Peyer's patch (tissue), 4 donors: ENCODE measurements at regions not wholly inside any gene's neighbourhood (a gene's known extent, or its start where the extent isn't known, plus 50 kb on each side); places are given as distances from the start of the nearest gene placed in this dataset.

Source experiments
- DNase-seq, 3 donors: peaks; one replicate each; pipeline ENCODE4 v3.0.0-alpha.2; 2017 to 2019
- H3K27ac ChIP-seq, 4 donors: fragments of 200-600 bp; sonication (generic); one replicate each; pipeline ENCODE4 v1.5.1; 2016 to 2019
- H3K27me3 ChIP-seq, 2 donors: fragments of 200-600 bp; sonication (generic); one replicate each; pipeline ENCODE4 v1.5.1; 2019
- H3K36me3 ChIP-seq, 3 donors: fragments of 200-600 bp; sonication (generic); one replicate each; pipeline ENCODE4 v1.5.1; 2016 to 2019
- H3K4me1 ChIP-seq, 4 donors: fragments of 200-600 bp; sonication (generic); one replicate each; pipeline ENCODE4 v1.5.1; 2016 to 2019
- H3K4me3 ChIP-seq, 4 donors: fragments of 200-600 bp; sonication (generic); 1 replicate in 3 of 4; 2 replicates in 1 of 4; pipeline ENCODE4 v1.5.1; 2016 to 2019; ENCODE audit warnings: mild to moderate bottlenecking in 1 of 4
- H3K9me3 ChIP-seq, 4 donors: fragments of 200-600 bp; sonication (generic); one replicate each; pipeline ENCODE4 v1.5.1; 2016 to 2019; ENCODE audit warnings: mild to moderate bottlenecking in 1 of 4
- POLR2A ChIP-seq, 2 donors: fragments of 450-650 bp; IDR thresholded peaks; one replicate each; pipeline ENCODE4 v1.5.1; 2017; ENCODE audit warnings: antibody characterized with exemption in 2 of 2, mild to moderate bottlenecking in 2 of 2, moderate library complexity in 2 of 2
- TF ChIP-seq, protein P1 (sequence below), 6 experiments: fragments of 450-650 bp in 4 of 6; fragments of 200-600 bp in 2 of 6; sonication (generic) in 1 of 6; IDR thresholded peaks; one replicate each; pipeline ENCODE4 v1.5.1; 2017 to 2019; ENCODE audit warnings: antibody characterized with exemption in 6 of 6, mild to moderate bottlenecking in 3 of 6, moderate library complexity in 1 of 6

DNA sequence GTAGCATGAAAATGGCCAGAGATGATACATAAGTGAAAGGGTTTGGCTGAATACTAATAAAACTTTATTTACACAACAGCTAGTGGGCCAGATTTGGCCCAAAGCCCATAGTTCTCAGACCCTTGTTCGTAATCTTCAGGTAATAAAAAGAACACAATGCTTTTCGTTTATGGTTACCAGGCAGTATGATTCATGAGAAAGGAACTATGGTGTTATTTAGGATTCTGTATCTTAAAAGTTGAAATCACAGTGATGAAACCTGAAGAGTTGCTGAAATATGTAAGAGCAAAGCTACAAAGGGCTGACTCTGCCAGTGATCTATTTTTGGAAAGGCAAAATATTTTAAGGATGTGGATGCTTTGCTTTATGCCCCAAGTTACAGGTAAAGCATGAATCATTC is 192.7 kb downstream of the SMC2 start:
- TF ChIP-seq, protein P1, sequence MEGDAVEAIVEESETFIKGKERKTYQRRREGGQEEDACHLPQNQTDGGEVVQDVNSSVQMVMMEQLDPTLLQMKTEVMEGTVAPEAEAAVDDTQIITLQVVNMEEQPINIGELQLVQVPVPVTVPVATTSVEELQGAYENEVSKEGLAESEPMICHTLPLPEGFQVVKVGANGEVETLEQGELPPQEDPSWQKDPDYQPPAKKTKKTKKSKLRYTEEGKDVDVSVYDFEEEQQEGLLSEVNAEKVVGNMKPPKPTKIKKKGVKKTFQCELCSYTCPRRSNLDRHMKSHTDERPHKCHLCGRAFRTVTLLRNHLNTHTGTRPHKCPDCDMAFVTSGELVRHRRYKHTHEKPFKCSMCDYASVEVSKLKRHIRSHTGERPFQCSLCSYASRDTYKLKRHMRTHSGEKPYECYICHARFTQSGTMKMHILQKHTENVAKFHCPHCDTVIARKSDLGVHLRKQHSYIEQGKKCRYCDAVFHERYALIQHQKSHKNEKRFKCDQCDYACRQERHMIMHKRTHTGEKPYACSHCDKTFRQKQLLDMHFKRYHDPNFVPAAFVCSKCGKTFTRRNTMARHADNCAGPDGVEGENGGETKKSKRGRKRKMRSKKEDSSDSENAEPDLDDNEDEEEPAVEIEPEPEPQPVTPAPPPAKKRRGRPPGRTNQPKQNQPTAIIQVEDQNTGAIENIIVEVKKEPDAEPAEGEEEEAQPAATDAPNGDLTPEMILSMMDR (IDR thresholded peaks at IDR 0.05), result no peak
- TF ChIP-seq POLR2A (IDR thresholded peaks at IDR 0.05), result no peak
- H3K27ac ChIP-seq, result no peak overlapping the region
- no peaks in the 10 kb centered on the region for H3K36me3 ChIP-seq
- H3K27me3 ChIP-seq, result no peaks in the 10 kb centered on the region
- no peaks in the 10 kb centered on the region for H3K9me3 ChIP-seq
- H3K4me1 ChIP-seq, result no peaks in the 10 kb centered on the region
- no peak overlapping the region for H3K4me3 ChIP-seq
- DNase-seq, result no peak

DNA sequence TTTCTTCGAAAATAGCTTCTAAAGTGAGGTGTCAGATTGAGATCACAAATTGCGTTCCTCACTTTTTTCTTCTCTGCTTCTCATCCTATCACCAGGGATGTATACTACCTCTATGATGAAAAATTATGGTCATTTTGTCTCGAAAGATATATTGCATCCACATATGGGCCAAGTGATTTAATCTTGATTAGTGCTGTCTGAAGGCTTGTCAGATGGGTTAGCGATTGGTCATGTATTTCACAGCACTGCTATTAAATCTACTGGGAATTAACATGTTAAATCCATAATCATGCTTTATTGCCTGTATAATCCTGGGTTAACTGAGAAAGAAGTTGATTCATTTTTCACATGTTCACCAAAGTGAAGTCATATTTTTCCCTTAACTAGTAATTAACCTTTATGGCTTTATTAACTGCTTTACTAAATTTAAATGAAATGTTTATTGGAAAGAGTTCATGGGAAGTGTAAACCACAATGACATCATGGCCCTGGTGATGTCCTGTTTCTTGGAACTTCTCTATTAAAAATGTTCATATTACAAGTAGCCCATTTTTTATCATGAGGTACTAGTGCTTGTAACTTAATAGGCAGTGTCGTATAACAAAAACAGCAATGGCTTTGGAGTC is 193.3 kb downstream of the SMC2 start:
- TF ChIP-seq POLR2A (IDR thresholded peaks at IDR 0.05), result no peak
- TF ChIP-seq, protein P1 (IDR thresholded peaks at IDR 0.05), result no peak
- no peak overlapping the region for H3K27ac ChIP-seq
- no peaks in the 10 kb centered on the region for H3K36me3 ChIP-seq
- no peaks in the 10 kb centered on the region for H3K4me1 ChIP-seq
- H3K9me3 ChIP-seq, result no peaks in the 10 kb centered on the region
- H3K4me3 ChIP-seq, result no peak overlapping the region
- no peak for DNase-seq
- no peaks in the 10 kb centered on the region for H3K27me3 ChIP-seq

DNA sequence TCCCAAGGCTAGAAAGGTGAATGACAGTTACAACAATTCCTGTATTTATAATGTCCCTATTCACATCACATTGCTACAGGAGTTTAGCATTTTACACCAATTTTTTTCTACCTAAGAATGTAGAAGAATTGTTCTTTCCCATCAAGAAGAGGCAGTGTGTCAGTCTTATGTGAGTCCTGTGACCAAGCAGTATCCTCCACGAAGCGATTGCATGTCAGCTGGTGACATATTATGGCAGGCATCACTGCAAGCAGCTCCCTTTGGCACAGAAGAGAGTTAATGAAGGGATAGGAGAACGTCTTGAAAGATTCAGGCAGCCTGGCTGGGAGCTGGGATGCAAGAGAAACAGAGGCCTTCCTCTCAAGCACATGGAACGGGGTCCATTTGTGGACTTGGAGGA is 199.8 kb downstream of the SMC2 start:
- no peaks in the 10 kb centered on the region for H3K27me3 ChIP-seq
- DNase-seq, result no peak
- TF ChIP-seq POLR2A (IDR thresholded peaks at IDR 0.05), result no peak
- TF ChIP-seq, protein P1 (IDR thresholded peaks at IDR 0.05), result no peak
- no peaks in the 10 kb centered on the region for H3K36me3 ChIP-seq
- no peaks in the 10 kb centered on the region for H3K9me3 ChIP-seq
- no peak overlapping the region for H3K4me3 ChIP-seq
- H3K27ac ChIP-seq, result no peak overlapping the region
- no peaks in the 10 kb centered on the region for H3K4me1 ChIP-seq

DNA sequence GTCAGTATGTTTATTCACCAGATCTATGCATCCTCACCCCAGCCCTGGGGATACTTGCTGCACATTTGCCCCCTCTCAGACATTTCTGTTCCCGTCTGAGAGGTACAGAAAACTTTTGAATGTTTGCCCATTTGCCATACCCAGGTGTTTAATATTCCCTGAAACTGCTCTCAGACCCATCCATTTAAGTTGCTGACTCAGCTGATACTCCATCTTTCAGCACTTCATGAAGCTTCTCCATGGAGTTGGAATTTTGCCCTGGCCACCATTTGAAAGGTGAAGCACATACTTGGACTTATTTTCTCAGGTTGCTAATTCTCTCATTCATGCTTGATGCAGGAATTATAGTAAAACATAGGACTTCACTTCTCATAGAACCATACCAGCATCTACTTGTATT is 203.9 kb upstream of the OR13F1 start:
- Histone ChIP-seq H3K36me3 (no peaks in the 10 kb centered on the region), H3K27ac (no peak overlapping the region), H3K4me3 (no peak overlapping the region), H3K4me1 (no peaks in the 10 kb centered on the region), H3K9me3 (no peaks in the 10 kb centered on the region), H3K27me3 (no peaks in the 10 kb centered on the region)
- TF ChIP-seq, protein P1 (IDR thresholded peaks at IDR 0.05), result no peak
- no peak for TF ChIP-seq POLR2A (IDR thresholded peaks at IDR 0.05)
- DNase-seq, result no peak

DNA sequence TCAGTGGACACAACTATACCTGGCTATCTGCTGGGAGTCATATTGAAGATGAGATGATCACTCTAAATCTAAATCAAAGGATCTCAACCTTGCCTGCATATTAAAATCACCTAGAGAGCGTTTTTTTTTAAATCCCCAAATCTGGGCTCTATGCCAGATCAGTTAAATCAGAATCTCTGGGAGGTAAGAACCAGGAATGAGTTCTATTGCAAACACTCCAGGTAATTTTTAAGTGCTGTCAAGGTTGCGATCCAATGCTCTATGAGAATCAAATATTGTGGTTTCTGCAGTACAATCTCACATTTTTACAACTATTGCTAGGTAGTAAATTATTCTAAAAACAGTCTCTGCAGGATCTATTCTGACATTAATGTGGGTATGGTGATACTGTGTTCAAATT is 202.3 kb upstream of the OR13F1 start:
- no peak for TF ChIP-seq POLR2A (IDR thresholded peaks at IDR 0.05)
- TF ChIP-seq, protein P1 (IDR thresholded peaks at IDR 0.05), result no peak
- Histone ChIP-seq H3K27ac (no peak overlapping the region), H3K36me3 (no peaks in the 10 kb centered on the region), H3K9me3 (no peaks in the 10 kb centered on the region), H3K4me3 (no peak overlapping the region), H3K4me1 (no peaks in the 10 kb centered on the region), H3K27me3 (no peaks in the 10 kb centered on the region)
- DNase-seq, result no peak

DNA sequence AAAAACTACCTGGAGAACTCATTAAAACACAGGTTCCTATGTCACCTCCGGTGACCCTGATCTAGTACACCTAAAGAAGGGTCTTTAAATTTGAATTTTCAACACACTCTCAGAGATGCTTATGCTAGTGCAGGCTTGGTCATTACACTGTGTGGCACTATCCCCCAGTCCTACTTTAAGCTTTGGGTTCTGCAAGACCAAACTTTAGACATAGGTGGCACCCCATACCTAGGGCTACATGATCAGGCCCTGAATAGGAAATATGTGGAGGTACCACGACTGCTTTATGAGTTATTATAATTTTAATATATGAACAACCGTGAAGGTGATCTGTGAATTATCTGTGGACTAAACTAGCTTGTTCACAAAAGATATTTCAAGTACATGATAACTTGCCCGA is 201.3 kb upstream of the OR13F1 start:
- Histone ChIP-seq H3K36me3 (no peaks in the 10 kb centered on the region), H3K9me3 (no peaks in the 10 kb centered on the region), H3K27ac (no peak overlapping the region), H3K4me3 (no peak overlapping the region), H3K4me1 (no peaks in the 10 kb centered on the region), H3K27me3 (no peaks in the 10 kb centered on the region)
- DNase-seq, result no peak
- TF ChIP-seq, protein P1 (IDR thresholded peaks at IDR 0.05), result no peak
- TF ChIP-seq POLR2A (IDR thresholded peaks at IDR 0.05), result no peak
